ENCODE measurements at regions not wholly inside any gene's neighbourhood (a gene's known extent, or its start where the extent isn't known, plus 50 kb on each side); places are given as distances from the start of the nearest gene placed in this dataset.

- TF ChIP-seq Cebpa-rat (IDR thresholded peaks at IDR 0.05), result no peak
- no peaks in the 10 kb centered on the region for H3K4me1 ChIP-seq
- H3K27me3 ChIP-seq, result no peaks in the 10 kb centered on the region
- no peaks in the 10 kb centered on the region for H3K36me3 ChIP-seq
- H3K9me3 ChIP-seq (replicated peaks in 1 of 11), result no peaks in the 10 kb centered on the region
- no peak overlapping the region for H3K9ac ChIP-seq
- no peaks in the 10 kb centered on the region for H4K20me1 ChIP-seq
- no peak overlapping the region for H3K27ac ChIP-seq
- no peak overlapping the region for H3K4me3 ChIP-seq
- no peak overlapping the region for H3K4me2 ChIP-seq
These were observed 336.7 kb upstream of the ATP5MC3 start for GRCh38 chr2:175518206-175518605.

GRCh38 chr2:175516555-175516954 is 335.0 kb upstream of the ATP5MC3 start:
- H3K4me1 ChIP-seq, result no peaks in the 10 kb centered on the region
- TF ChIP-seq Cebpa-rat (IDR thresholded peaks at IDR 0.05), result no peak
- no peaks in the 10 kb centered on the region for H4K20me1 ChIP-seq
- no peak overlapping the region for H3K27ac ChIP-seq
- no peaks in the 10 kb centered on the region for H3K27me3 ChIP-seq
- H3K4me3 ChIP-seq, result no peak overlapping the region
- H3K9me3 ChIP-seq (replicated peaks in 1 of 11), result no peaks in the 10 kb centered on the region
- no peak overlapping the region for H3K9ac ChIP-seq
- no peaks in the 10 kb centered on the region for H3K36me3 ChIP-seq
- H3K4me2 ChIP-seq, result no peak overlapping the region

- Histone ChIP-seq H3K27ac (no peak overlapping the region), H3K4me1 (no peaks in the 10 kb centered on the region), H3K27me3 (no peaks in the 10 kb centered on the region), H3K9ac (no peak overlapping the region), H3K9me3 (replicated peaks in 1 of 11) (peaks cover 16 to 38% (median 34%) of the 10 kb centered on the region in 11 experiments), H4K20me1 (no peaks in the 10 kb centered on the region), H3K36me3 (no peaks in the 10 kb centered on the region), H3K4me2 (no peak overlapping the region), H3K4me3 (no peak overlapping the region)
- TF ChIP-seq Cebpa-rat (IDR thresholded peaks at IDR 0.05), result no peak
These were observed 318.7 kb upstream of the ATP5MC3 start for GRCh38 chr2:175500255-175500654.

- TF ChIP-seq Cebpa-rat (IDR thresholded peaks at IDR 0.05), result no peak
- no peak overlapping the region for H3K4me3 ChIP-seq
- no peaks in the 10 kb centered on the region for H4K20me1 ChIP-seq
- H3K4me1 ChIP-seq, result no peaks in the 10 kb centered on the region
- no peaks in the 10 kb centered on the region for H3K27me3 ChIP-seq
- H3K9ac ChIP-seq, result no peak overlapping the region
- no peak overlapping the region for H3K27ac ChIP-seq
- peaks cover 4 to 11% (median 9%) of the 10 kb centered on the region in 11 experiments; a peak in 15 of 22 replicates for H3K9me3 ChIP-seq (replicated peaks in 1 of 11)
- H3K4me2 ChIP-seq, result no peak overlapping the region
- H3K36me3 ChIP-seq, result no peaks in the 10 kb centered on the region
These were observed 308.9 kb upstream of the ATP5MC3 start for GRCh38 chr2:175490360-175490791.

- Histone ChIP-seq H3K9ac (0 out of 22 replicates have a peak overlapping the region, but pooled peaks of 1 of the 11 experiments have one; percentile 5), H3K4me1 (peaks cover 18 to 28% (median 24%) of the 10 kb centered on the region in 10 experiments), H3K36me3 (no peaks in the 10 kb centered on the region), H3K27me3 (no peaks in the 10 kb centered on the region), H4K20me1 (no peaks in the 10 kb centered on the region), H3K9me3 (replicated peaks in 1 of 11) (peaks cover 0 to 18% (median 12%) of the 10 kb centered on the region in 11 experiments; a peak in 10 of 22 replicates), H3K27ac (peak overlapping the region in 4 of 11 experiments; percentile 72 to 83 (median 74); a peak in 7 of 22 replicates), H3K4me2 (peak overlapping the region in 10 of 11 experiments; percentile 57 to 84 (median 72); a peak in 17 of 22 replicates), H3K4me3 (no peak overlapping the region)
- no peak for TF ChIP-seq Cebpa-rat (IDR thresholded peaks at IDR 0.05)
These were observed 296.7 kb upstream of the ATP5MC3 start for GRCh38 chr2:175478096-175478768.

GRCh38 chr2:175476948-175477347 is 295.4 kb upstream of the ATP5MC3 start:
- Histone ChIP-seq H3K4me3 (peak overlapping the region in 2 of 10 experiments; percentile 21 to 31; a peak in 4 of 20 replicates), H4K20me1 (no peaks in the 10 kb centered on the region), H3K27me3 (no peaks in the 10 kb centered on the region), H3K36me3 (no peaks in the 10 kb centered on the region), H3K9me3 (replicated peaks in 1 of 11) (peaks cover 0 to 19% (median 13%) of the 10 kb centered on the region in 11 experiments; a peak in 11 of 22 replicates), H3K9ac (peak overlapping the region in 4 of 11 experiments; percentile 9 to 46 (median 18); a peak in 7 of 22 replicates), H3K27ac (peak overlapping the region; percentile 39 to 83 (median 68); a peak in 21 of 22 replicates), H3K4me2 (peak overlapping the region; percentile 57 to 84 (median 74)), H3K4me1 (peaks cover 18 to 28% (median 24%) of the 10 kb centered on the region in 10 experiments)
- peak in 4 of 11 experiments; percentile 16 to 68 (median 32); a peak in 4 of 22 replicates for TF ChIP-seq Cebpa-rat (IDR thresholded peaks at IDR 0.05)

- Histone ChIP-seq H3K9me3 (replicated peaks in 1 of 11) (peaks cover 0 to 19% (median 13%) of the 10 kb centered on the region in 11 experiments; a peak in 11 of 22 replicates), H3K9ac (peak overlapping the region in 6 of 11 experiments; percentile 4 to 42 (median 38); a peak in 4 of 22 replicates), H3K27me3 (no peaks in the 10 kb centered on the region), H3K4me2 (peak overlapping the region; percentile 52 to 84 (median 71); a peak in 18 of 22 replicates), H4K20me1 (no peaks in the 10 kb centered on the region), H3K4me3 (no peak overlapping the region), H3K27ac (peak overlapping the region; percentile 39 to 83 (median 68); a peak in 20 of 22 replicates), H3K36me3 (no peaks in the 10 kb centered on the region), H3K4me1 (peaks cover 18 to 28% (median 24%) of the 10 kb centered on the region in 10 experiments)
- TF ChIP-seq Cebpa-rat (IDR thresholded peaks at IDR 0.05), result no peak
These were observed 294.9 kb upstream of the ATP5MC3 start for GRCh38 chr2:175476374-175476773.

GRCh38 chr2:175475130-175475529 is 293.6 kb upstream of the ATP5MC3 start:
- peaks cover 18 to 28% (median 24%) of the 10 kb centered on the region in 10 experiments for H3K4me1 ChIP-seq
- no peaks in the 10 kb centered on the region for H4K20me1 ChIP-seq
- peaks cover 0 to 19% (median 13%) of the 10 kb centered on the region in 11 experiments; a peak in 11 of 22 replicates for H3K9me3 ChIP-seq (replicated peaks in 1 of 11)
- no peaks in the 10 kb centered on the region for H3K36me3 ChIP-seq
- no peak overlapping the region for H3K4me3 ChIP-seq
- no peak overlapping the region for H3K9ac ChIP-seq
- H3K27ac ChIP-seq, result no peak overlapping the region; a peak in 1 of 22 replicates
- no peak for TF ChIP-seq Cebpa-rat (IDR thresholded peaks at IDR 0.05)
- no peaks in the 10 kb centered on the region for H3K27me3 ChIP-seq
- H3K4me2 ChIP-seq, result no peak overlapping the region

- H3K4me3 ChIP-seq, result no peak overlapping the region
- H3K27me3 ChIP-seq, result no peaks in the 10 kb centered on the region
- TF ChIP-seq Cebpa-rat (IDR thresholded peaks at IDR 0.05), result no peak
- peaks cover 0 to 12% (median 9%) of the 10 kb centered on the region in 10 experiments; a peak in 10 of 20 replicates for H3K4me1 ChIP-seq
- no peaks in the 10 kb centered on the region for H3K36me3 ChIP-seq
- H4K20me1 ChIP-seq, result no peaks in the 10 kb centered on the region
- no peak overlapping the region for H3K9ac ChIP-seq
- peak overlapping the region in 8 of 11 experiments; percentile 2 to 53 (median 38); a peak in 15 of 22 replicates for H3K4me2 ChIP-seq
- H3K27ac ChIP-seq, result no peak overlapping the region
- peaks cover 0 to 21% (median 0%) of the 10 kb centered on the region in 11 experiments; a peak in 3 of 22 replicates for H3K9me3 ChIP-seq (replicated peaks in 1 of 11)
These were observed 287.1 kb upstream of the ATP5MC3 start for GRCh38 chr2:175468431-175469098.

All from BLaER1 treated with 17β-estradiol and CSF1 and Interleukin-3, amounts not matched to agents 10 nM and 100 nM (cell line).